ENCODE measurements at regions not wholly inside any gene's neighbourhood (a gene's known extent, or its start where the extent isn't known, plus 50 kb on each side); places are given as distances from the start of the nearest gene placed in this dataset.

- Histone ChIP-seq H3K9me3 (peaks cover 0 to 21% of the 10 kb centered on the region in 2 donors), H3K36me3 (no peaks in the 10 kb centered on the region), H3K27ac (no peak overlapping the region), H3K4me1 (no peaks in the 10 kb centered on the region), H3K4me3 (no peak overlapping the region), H3K27me3 (no peaks in the 10 kb centered on the region)
- TF ChIP-seq CTCF (IDR thresholded peaks at IDR 0.05): no peak
- no peak for ATAC-seq
- DNase-seq: no peak
- intact Hi-C loops (cut with DNase I): no loop called here
These were observed 243.1 kb upstream of the ADAMTS9 start for GRCh38 chr3:64930891-64931290.

- TF ChIP-seq CTCF (IDR thresholded peaks at IDR 0.05): no peak
- H3K27ac ChIP-seq: no peak overlapping the region
- ATAC-seq (no peak), DNase-seq (no peak)
- no peaks in the 10 kb centered on the region for H3K27me3 ChIP-seq
- peaks cover 0 to 25% of the 10 kb centered on the region in 2 donors for H3K9me3 ChIP-seq
- no peaks in the 10 kb centered on the region for H3K4me1 ChIP-seq
- H3K36me3 ChIP-seq: no peaks in the 10 kb centered on the region
- no peak overlapping the region for H3K4me3 ChIP-seq
- intact Hi-C loops (cut with DNase I): no loop called here
These were observed 240.9 kb upstream of the ADAMTS9 start for GRCh38 chr3:64928683-64929082.

GRCh38 chr3:64927689-64928088 is 239.9 kb upstream of the ADAMTS9 start:
- intact Hi-C loops (cut with DNase I): no loop called here
- H3K27ac ChIP-seq: no peak overlapping the region
- no peaks in the 10 kb centered on the region for H3K27me3 ChIP-seq
- no peak for ATAC-seq
- H3K36me3 ChIP-seq: no peaks in the 10 kb centered on the region
- no peak for DNase-seq
- no peak overlapping the region for H3K4me3 ChIP-seq
- no peak for TF ChIP-seq CTCF (IDR thresholded peaks at IDR 0.05)
- no peaks in the 10 kb centered on the region for H3K4me1 ChIP-seq
- H3K9me3 ChIP-seq: peaks cover 0 to 17% of the 10 kb centered on the region in 2 donors

GRCh38 chr3:64925575-64925974 is 237.8 kb upstream of the ADAMTS9 start:
- no peak overlapping the region for H3K27ac ChIP-seq

GRCh38 chr3:64924961-64925360 is 237.2 kb upstream of the ADAMTS9 start:
- no peaks in the 10 kb centered on the region for H3K4me1 ChIP-seq
- DNase-seq (no peak), ATAC-seq (no peak)
- H3K4me3 ChIP-seq: no peak overlapping the region
- peaks cover 0 to 4% of the 10 kb centered on the region in 2 donors for H3K9me3 ChIP-seq
- TF ChIP-seq CTCF (IDR thresholded peaks at IDR 0.05): no peak
- H3K36me3 ChIP-seq: no peaks in the 10 kb centered on the region
- no peaks in the 10 kb centered on the region for H3K27me3 ChIP-seq
- intact Hi-C loops (cut with DNase I): no loop called here
- no peak overlapping the region for H3K27ac ChIP-seq

More at GRCh38 chr3:64925575-64925974, 237.8 kb upstream of the ADAMTS9 start:
- Histone ChIP-seq H3K27me3 (no peaks in the 10 kb centered on the region), H3K4me3 (no peak overlapping the region), H3K9me3 (peaks cover 0 to 4% of the 10 kb centered on the region in 2 donors), H3K36me3 (no peaks in the 10 kb centered on the region), H3K4me1 (no peaks in the 10 kb centered on the region)
- ATAC-seq: no peak
- TF ChIP-seq CTCF (IDR thresholded peaks at IDR 0.05): no peak
- intact Hi-C loops (cut with DNase I): no loop called here
- DNase-seq: no peak
